ENCODE measurements at regions not wholly inside any gene's neighbourhood (a gene's known extent, or its start where the extent isn't known, plus 50 kb on each side); places are given as distances from the start of the nearest gene placed in this dataset.

DNA sequence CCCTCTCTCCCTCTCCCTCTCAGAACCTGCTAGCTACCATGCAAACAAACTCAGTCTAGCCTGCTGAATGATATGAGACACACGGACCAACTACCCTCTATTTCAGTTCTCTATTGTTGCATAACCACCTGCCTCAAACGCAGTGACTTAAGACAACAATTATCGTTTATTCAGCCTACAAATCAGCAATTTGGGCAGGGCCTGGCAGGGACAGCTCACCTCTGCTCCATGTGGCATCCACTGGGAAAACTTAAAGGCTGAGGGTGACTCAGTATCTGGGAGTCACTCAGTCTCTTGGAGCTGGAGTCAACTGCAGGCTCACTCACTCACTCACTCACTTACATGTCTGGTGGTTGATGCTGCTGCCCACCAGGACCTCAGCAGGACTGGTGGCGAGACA is 121.3 kb downstream of the SEC16B start:
- no peak for TF ChIP-seq CTCF (IDR thresholded peaks at IDR 0.05; ENCODE audit: insufficient read depth, missing control alignments)
- no peak for DNase-seq (ENCODE audit: insufficient read length, low spot score)
- FAIRE-seq: no peak

DNA sequence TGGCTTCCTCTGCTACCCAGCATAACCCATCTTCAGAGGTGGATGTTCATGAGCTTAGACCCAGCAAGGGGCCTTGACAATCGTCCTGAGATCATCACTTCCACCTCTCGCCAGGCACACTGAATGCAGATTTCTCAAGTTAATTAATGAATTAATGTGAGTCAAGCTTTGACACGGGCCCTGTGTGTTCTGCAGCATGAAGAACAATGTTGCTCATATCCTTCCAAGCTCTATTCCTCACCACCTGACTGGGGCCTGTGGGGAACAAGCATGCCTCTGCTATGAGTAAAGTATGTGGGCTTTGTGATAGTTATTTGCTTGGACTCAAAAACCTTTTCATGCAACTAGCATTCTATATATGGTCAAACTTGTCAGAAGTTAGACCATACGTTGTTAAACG is 122.0 kb downstream of the SEC16B start:
- TF ChIP-seq CTCF (IDR thresholded peaks at IDR 0.05; ENCODE audit: insufficient read depth, missing control alignments): no peak
- DNase-seq (ENCODE audit: insufficient read length, low spot score): no peak
- no peak for FAIRE-seq

GRCh38 chr1:177838907-177839485 is 130.9 kb downstream of the SEC16B start:
- TF ChIP-seq CTCF (IDR thresholded peaks at IDR 0.05; ENCODE audit: insufficient read depth, missing control alignments): no peak
- FAIRE-seq (no peak), DNase-seq (ENCODE audit: insufficient read length, low spot score) (no peak)

GRCh38 chr1:177833631-177834030 is 136.2 kb downstream of the SEC16B start:
- no peak for FAIRE-seq

DNA sequence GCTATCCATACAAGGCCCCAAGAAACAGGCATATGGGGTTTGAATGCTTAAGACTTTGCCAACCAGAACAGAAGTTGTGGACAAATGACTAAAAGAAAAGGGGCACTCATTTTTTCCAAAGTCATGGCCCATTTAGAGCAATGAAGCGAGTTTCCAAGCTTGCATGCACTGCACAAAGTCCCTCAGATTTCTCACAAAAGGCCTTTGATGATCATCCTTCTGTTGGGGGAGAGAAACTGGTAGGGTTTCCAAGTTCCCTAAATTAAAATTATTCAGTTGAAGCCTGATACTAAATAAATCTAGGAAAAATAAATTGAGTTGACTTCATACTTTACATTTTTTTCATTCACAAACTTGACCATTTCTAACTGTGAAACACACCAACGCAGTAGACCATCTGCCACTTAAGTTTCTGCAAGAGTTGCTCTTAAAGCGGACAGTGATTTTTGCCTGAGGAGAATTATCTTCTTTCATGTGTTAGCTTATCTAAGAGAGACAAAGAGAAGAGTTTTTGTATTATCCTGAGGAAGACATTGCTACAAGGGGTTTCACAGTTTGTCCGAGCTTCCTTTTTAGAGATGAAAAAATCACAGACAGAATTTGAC is 139.2 kb downstream of the SEC16B start:
- no peak for DNase-seq (ENCODE audit: insufficient read length, low spot score)
- no peak for TF ChIP-seq CTCF (IDR thresholded peaks at IDR 0.05; ENCODE audit: insufficient read depth, missing control alignments)
- FAIRE-seq: peak; percentile 11

More at GRCh38 chr1:177833631-177834030, 136.2 kb downstream of the SEC16B start:
- no peak for DNase-seq (ENCODE audit: insufficient read length, low spot score)
- no peak for TF ChIP-seq CTCF (IDR thresholded peaks at IDR 0.05; ENCODE audit: insufficient read depth, missing control alignments)

DNA sequence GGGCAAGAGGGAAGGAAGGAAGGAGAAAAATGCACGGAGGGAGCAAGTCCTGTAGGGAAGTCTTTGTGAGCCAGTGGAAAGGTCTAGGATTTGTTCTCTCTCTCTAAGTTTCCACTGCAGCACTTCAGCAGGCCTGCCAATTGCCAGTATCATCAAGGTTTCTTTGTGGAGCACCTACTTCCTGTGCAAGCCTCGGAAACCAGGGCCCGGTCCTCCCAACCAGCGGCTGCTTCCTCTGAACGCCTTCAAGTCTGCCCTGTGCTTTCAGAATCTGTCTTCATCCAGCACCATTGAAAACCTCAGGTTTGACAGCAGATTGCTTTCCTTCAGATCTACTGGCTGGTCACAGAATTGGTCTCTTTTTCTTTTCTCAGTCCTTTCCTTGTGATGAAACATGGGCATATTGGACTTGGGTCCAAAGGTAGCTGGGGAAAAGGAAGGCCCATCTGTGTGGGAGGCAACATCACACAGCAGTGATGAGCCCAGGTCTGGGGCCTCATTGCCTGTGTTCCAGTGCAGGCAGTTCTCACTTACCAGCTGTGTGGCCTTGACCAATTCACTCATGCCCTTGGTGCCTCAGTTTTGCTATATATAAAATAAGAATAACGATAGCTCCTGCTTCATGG is 144.5 kb downstream of the SEC16B start:
- TF ChIP-seq CTCF (IDR thresholded peaks at IDR 0.05; ENCODE audit: insufficient read depth, missing control alignments): no peak
- no peak for FAIRE-seq
- DNase-seq (ENCODE audit: insufficient read length, low spot score): no peak

DNA sequence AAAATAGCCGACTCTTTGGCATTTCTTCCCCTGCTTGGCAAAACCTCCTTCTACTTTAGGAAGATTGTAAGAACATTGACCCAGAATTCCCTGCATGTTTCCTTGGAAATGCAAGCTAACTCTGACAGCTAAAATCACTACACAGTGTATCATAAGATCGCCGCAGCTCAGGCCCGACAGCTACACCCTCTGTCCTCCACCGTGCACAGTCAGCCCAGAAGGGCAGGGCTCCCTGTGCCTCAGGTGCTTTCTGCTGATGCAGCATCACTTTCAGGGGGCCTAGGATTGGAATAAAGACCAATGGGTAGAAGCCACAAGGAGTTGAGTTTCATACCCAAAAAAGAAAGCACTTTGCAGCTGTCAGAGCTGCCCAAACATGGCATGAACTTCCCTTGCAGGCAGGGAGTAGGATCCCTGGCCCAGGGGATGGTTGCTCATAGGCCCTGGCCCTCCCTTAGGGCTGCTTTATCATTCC is 145.3 kb downstream of the SEC16B start:
- no peak for TF ChIP-seq CTCF (IDR thresholded peaks at IDR 0.05; ENCODE audit: insufficient read depth, missing control alignments)
- no peak for FAIRE-seq

More for the DNA sequence above, 145.3 kb downstream of the SEC16B start:
- no peak for DNase-seq (ENCODE audit: insufficient read length, low spot score)
